ENCODE measurements at regions not wholly inside any gene's neighbourhood (a gene's known extent, or its start where the extent isn't known, plus 50 kb on each side); places are given as distances from the start of the nearest gene placed in this dataset.
A peak's percentile ranks its signal among the peaks of the same experiment; 100 is the strongest.
"Not testable (repeated sequence)": the region's sequence is repeated elsewhere in the genome, so short reads cannot be mapped to it uniquely, and the experiment has no call there.

- DNase-seq (ENCODE audit: low read depth, low spot score): not testable (repeated sequence)
These were observed 138.5 kb downstream of the OR2B2 start for GRCh38 chr6:27773542-27774263.

- DNase-seq (ENCODE audit: low read depth, low spot score): peak; percentile 88
These were observed 139.8 kb downstream of the OR2B2 start for GRCh38 chr6:27772261-27773001.

GRCh38 chr6:27771235-27771634 lies 141.0 kb downstream of the OR2B2 start:
- no peak for DNase-seq (ENCODE audit: low read depth, low spot score)

DNA sequence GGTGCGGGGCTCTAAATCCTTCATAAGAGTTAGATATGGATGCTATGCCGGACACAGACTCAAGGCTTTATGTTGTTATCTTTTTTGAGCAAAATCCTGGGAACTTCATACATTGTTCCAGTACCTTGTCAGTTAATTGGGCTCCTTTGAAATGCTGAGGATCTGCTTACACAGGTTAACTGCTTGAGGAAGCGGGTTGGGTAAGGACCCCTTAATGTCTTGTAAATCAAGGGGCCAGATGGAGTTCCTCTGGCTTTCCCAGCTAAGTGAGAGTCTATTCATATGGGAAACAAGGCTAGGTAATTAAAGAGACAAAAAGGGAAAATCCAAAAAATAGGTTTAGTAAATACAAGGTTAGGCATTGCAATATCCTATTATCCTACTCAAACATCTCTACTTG lies 141.5 kb downstream of the OR2B2 start:
- no peak for DNase-seq (ENCODE audit: low read depth, low spot score)

DNA sequence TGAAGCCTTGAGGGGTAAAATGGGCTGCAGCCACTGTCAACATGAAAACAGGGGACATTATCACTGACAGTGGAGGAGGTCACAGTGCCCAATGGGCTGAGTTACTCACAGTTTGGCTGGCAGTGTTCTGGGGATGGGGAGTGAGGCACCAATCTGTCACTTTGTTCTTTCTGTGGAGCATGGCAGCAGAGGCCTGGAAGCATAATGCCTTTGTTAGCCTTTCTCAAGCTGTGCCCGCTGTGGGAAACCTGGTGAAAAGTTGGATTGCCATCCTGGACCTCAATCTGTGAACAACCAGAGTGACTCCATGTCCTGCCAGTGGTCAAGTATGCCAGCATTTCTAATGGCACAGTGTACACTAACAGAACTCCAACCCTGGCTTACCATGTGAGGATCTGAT lies 143.6 kb downstream of the OR2B2 start:
- DNase-seq (ENCODE audit: low read depth, low spot score): no peak

- DNase-seq (ENCODE audit: low read depth, low spot score): no peak
These were observed 144.3 kb downstream of the OR2B2 start for GRCh38 chr6:27767851-27768250.

- no peak for DNase-seq (ENCODE audit: low read depth, low spot score)
These were observed 145.8 kb downstream of the OR2B2 start for GRCh38 chr6:27766405-27766804.

GRCh38 chr6:27765028-27765590 lies 147.1 kb downstream of the OR2B2 start:
- DNase-seq (ENCODE audit: low read depth, low spot score): no peak

DNA sequence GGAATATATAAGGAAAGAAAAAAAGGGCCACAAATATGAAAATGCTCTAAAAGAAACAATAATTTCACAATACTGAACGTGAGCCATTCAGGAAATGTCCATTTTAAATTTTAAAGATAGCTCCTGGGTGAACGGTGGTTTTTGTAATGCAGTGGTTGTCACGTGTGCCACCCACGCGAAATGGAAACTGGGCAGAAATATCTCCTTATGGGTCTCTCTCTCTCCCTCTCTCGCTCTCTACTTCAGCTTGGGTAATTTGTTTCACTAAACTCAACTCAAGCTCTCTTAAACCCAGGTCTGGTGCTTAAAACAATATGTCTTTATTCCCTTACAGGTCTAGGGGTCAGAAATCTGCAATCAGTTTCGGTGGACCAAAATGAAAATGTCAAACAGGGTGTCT lies 150.8 kb downstream of the OR2B2 start:
- no peak for DNase-seq (ENCODE audit: low read depth, low spot score)

GRCh38 chr6:27760464-27760863 lies 151.7 kb downstream of the OR2B2 start:
- DNase-seq (ENCODE audit: low read depth, low spot score): no peak

GRCh38 chr6:27759930-27760329 lies 152.3 kb downstream of the OR2B2 start:
- no peak for DNase-seq (ENCODE audit: low read depth, low spot score)

- no peak for DNase-seq (ENCODE audit: low read depth, low spot score)
These were observed 153.7 kb downstream of the OR2B2 start for GRCh38 chr6:27758491-27758890.

DNA sequence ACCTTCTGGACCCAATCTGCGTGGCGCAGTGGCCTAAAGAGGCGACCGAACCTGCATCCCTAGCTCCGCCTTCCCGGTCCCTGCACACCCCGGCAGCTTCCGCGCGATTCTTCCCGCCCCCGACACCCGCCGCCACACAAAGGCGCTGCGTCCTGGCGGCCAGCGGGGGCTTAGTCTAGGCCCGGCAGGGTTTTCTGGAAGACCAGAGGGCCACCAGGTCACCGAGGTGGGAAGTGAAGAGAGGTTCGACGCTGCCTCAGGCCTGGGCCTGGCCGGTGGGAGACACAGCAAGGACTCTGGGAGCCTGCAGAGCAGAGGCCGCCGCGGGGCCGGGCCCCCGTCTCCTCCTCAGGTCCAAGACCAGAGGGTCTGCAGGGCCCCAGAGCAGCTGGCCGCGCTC lies 154.9 kb downstream of the OR2B2 start:
- no peak for DNase-seq (ENCODE audit: low read depth, low spot score)

DNA sequence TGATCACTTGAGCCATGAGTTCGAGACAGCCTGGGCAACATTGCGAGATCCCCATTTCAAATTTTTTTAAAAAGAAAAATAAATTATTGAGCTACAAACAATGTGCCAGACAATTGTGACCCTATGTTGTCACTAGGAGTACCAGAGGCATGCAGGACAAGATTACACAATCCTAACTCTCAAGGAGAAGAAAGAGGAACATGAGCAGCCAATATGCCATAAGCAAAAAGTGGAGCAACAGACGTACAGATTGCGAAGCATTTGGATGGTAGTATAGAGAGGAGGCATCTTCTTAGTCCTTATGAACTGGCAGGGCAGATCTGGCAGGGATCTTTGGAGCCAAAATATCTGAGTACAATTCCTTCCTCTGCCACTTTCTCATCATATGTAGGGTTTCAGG lies 156.4 kb downstream of the OR2B2 start:
- DNase-seq (ENCODE audit: low read depth, low spot score): no peak

DNA sequence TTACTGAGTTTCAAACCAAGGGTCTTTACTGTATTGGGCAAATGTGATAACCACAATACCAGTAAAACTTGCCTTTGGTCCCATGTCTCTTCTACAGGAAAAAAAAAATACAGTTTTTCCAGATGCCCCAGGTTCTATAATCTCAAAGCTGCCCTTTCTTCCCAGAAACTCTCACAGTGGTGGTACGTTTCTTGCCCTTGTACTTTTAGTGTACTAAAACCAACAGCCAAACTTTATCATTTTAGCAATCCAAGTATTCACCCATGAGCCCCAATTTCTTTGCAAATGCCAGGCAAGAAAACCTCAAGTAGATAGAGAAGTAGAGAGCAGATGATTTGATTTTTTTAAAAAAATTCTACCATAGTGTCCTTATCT lies 157.8 kb downstream of the OR2B2 start:
- no peak for DNase-seq (ENCODE audit: low read depth, low spot score)

DNA sequence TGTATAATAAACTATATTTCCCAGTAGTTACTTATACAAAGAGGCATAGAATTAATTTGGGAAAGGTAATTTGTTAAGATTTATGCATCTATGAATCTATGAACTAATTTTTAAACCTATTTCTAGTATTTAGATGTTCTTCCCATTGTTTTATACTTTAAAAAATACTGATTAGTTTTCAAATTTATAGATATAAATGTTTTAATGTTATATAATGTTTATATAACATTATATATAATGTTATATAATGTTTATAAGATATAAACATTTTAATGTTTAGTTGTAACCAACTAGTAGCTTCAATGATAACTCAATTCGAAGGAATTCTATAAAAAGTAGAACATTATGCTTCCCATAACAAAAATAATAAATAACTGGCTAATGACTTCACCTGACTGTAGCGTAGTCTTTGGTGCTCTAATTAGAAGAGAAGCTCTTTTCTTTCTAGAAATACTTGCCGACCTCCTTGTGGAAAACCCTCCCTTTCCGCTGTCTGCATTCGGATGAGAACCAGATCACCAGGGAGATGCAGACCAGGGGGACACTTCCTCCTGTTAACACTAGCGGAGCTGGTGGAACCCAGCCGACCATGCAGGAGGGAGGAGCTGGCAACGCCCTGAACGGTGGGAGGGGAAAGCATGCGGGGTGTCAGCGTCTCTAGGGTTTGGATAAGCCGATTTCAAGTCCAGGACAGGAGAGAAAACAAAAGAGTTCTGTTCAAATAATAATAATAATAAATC lies 158.4 kb downstream of the OR2B2 start:
- DNase-seq (ENCODE audit: low read depth, low spot score): no peak

- DNase-seq (ENCODE audit: low read depth, low spot score): no peak
These were observed 159.9 kb downstream of the OR2B2 start for GRCh38 chr6:27752038-27752885.

- DNase-seq (ENCODE audit: low read depth, low spot score): no peak
These were observed 163.5 kb downstream of the OR2B2 start for GRCh38 chr6:27748661-27749060.

GRCh38 chr6:27747637-27748036 lies 164.6 kb downstream of the OR2B2 start:
- DNase-seq (ENCODE audit: low read depth, low spot score): no peak

DNA sequence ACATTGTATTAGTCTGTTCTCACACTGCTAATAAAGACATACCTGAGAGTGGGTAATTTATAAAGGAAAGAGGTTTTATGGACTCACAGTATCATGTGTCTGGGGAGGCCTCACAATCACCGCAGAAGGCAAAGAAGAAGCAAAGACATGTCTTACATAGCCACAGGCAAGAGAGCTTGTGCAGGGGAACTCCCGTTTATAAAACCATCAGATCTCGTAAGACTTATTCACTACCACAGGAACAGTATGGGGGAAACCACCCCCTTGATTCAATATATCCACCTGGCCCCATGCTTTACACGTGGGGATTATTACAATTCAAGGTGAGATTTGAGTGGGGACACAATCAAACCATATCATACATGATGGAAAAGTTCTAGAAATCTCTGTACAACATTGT lies 165.3 kb downstream of the OR2B2 start:
- not testable (repeated sequence) for DNase-seq (ENCODE audit: low read depth, low spot score)

DNA sequence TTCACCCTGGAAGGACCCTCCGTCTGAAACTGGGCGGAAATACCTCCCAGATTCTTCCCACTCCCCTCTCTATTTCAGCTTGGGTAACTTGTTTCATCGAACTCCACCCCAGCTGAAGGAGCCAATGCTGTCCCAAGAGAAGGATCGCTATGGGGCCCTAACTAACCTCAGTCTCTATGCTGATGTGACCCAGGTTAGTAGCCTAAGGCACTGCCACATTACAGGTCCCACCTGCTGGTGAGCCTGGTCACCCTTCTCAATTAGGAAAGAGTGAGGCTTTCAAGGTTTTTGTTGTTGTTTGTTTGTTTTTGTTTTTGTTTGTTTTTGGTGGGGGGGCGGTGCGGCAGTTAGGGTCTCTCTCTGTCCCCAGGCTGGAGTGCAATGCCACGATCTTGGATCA lies 168.4 kb downstream of the OR2B2 start:
- no peak for DNase-seq (ENCODE audit: low read depth, low spot score)

All from iPS DF 19.7 (cell line).